WTC11 (cell line): ENCODE measurements at regions not wholly inside any gene's neighbourhood (a gene's known extent, or its start where the extent isn't known, plus 50 kb on each side); places are given as distances from the start of the nearest gene placed in this dataset.

ENCODE experiments used
- CREB1 ChIP-seq: sonication (generic); formaldehyde crosslinking; IDR thresholded peaks from 2 replicates; pipeline ENCODE4 v1.8.0; 2023; ENCODE audit warnings: mild to moderate bottlenecking, missing genetic modification reagents
- ELF4 ChIP-seq: sonication (generic); formaldehyde crosslinking; IDR thresholded peaks from 2 replicates; pipeline ENCODE4 v1.8.1; 2022; ENCODE audit warnings: low read depth, mild to moderate bottlenecking, moderate library complexity, missing genetic modification reagents
- KAT7 ChIP-seq: sonication (generic); formaldehyde crosslinking; IDR thresholded peaks from 2 replicates; pipeline ENCODE4 v1.8.1; 2023; ENCODE audit warnings: missing genetic modification reagents, mild to moderate bottlenecking, borderline replicate concordance
- SP1 ChIP-seq: sonication (generic); formaldehyde crosslinking; conservative IDR thresholded peaks from 2 replicates; pipeline ENCODE4 v1.8.1; 2022; ENCODE audit warnings: missing genetic modification reagents
- ZNF121 ChIP-seq: sonication (generic); formaldehyde crosslinking; IDR thresholded peaks from 2 replicates; pipeline ENCODE4 v1.8.0; 2023; ENCODE audit warnings: missing genetic modification reagents
- ZNF138 ChIP-seq: sonication (generic); formaldehyde crosslinking; conservative IDR thresholded peaks from 2 replicates; pipeline ENCODE4 v1.8.1; 2022; ENCODE audit warnings: mild to moderate bottlenecking, moderate library complexity, missing genetic modification reagents
- TF ChIP-seq, protein P1 (sequence below): fragments of 200-600 bp; IDR thresholded peaks from 2 replicates; pipeline ENCODE4 v1.8.0; 2022; ENCODE audit warnings: antibody characterized with exemption
- TF ChIP-seq, protein P2 (sequence below): sonication (generic); formaldehyde crosslinking; IDR thresholded peaks from 2 replicates; pipeline ENCODE4 v1.8.0; 2022; ENCODE audit warnings: mild to moderate bottlenecking, missing genetic modification reagents
- TF ChIP-seq, protein P3 (sequence below): sonication (generic); formaldehyde crosslinking; IDR thresholded peaks from 2 replicates; pipeline ENCODE4 v1.8.1; 2022; ENCODE audit warnings: low read depth, missing genetic modification reagents, borderline replicate concordance
- TF ChIP-seq, protein P4 (sequence below): sonication (generic); formaldehyde crosslinking; IDR thresholded peaks from 2 replicates; pipeline ENCODE4 v1.8.0; 2023; ENCODE audit warnings: missing genetic modification reagents, mild to moderate bottlenecking, borderline replicate concordance

DNA sequence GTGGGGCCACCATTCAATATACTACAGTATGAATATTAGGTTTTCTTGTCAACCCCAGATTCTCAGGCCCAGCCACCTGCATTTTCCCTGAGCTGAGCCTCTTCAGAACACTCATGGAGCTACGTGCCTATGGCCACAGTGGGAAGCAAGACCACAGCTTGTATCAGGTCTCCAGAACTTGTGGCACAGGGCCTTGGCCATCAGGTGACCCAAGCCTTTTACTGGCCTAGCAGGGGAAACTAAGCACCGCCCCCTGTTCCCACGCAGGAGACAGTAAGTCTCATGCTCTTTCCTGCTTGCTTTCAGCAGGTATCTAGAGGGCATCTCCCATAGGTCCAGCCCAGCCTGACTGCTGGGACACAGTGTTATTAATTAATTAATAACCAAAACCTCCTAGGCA is 138.4 kb upstream of the MAMLD1 start:
- TF ChIP-seq, protein P1, sequence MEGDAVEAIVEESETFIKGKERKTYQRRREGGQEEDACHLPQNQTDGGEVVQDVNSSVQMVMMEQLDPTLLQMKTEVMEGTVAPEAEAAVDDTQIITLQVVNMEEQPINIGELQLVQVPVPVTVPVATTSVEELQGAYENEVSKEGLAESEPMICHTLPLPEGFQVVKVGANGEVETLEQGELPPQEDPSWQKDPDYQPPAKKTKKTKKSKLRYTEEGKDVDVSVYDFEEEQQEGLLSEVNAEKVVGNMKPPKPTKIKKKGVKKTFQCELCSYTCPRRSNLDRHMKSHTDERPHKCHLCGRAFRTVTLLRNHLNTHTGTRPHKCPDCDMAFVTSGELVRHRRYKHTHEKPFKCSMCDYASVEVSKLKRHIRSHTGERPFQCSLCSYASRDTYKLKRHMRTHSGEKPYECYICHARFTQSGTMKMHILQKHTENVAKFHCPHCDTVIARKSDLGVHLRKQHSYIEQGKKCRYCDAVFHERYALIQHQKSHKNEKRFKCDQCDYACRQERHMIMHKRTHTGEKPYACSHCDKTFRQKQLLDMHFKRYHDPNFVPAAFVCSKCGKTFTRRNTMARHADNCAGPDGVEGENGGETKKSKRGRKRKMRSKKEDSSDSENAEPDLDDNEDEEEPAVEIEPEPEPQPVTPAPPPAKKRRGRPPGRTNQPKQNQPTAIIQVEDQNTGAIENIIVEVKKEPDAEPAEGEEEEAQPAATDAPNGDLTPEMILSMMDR = no peak
- TF ChIP-seq, protein P2, sequence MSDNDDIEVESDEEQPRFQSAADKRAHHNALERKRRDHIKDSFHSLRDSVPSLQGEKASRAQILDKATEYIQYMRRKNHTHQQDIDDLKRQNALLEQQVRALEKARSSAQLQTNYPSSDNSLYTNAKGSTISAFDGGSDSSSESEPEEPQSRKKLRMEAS (CRISPR knock-in tag) = no peak
- no peak for TF ChIP-seq SP1 (CRISPR knock-in tag)
- no peak for TF ChIP-seq ELF4
- TF ChIP-seq ZNF121 = no peak
- TF ChIP-seq CREB1 (CRISPR knock-in tag) = no peak
- TF ChIP-seq, protein P3, sequence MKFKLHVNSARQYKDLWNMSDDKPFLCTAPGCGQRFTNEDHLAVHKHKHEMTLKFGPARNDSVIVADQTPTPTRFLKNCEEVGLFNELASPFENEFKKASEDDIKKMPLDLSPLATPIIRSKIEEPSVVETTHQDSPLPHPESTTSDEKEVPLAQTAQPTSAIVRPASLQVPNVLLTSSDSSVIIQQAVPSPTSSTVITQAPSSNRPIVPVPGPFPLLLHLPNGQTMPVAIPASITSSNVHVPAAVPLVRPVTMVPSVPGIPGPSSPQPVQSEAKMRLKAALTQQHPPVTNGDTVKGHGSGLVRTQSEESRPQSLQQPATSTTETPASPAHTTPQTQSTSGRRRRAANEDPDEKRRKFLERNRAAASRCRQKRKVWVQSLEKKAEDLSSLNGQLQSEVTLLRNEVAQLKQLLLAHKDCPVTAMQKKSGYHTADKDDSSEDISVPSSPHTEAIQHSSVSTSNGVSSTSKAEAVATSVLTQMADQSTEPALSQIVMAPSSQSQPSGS = no peak
- TF ChIP-seq, protein P4, sequence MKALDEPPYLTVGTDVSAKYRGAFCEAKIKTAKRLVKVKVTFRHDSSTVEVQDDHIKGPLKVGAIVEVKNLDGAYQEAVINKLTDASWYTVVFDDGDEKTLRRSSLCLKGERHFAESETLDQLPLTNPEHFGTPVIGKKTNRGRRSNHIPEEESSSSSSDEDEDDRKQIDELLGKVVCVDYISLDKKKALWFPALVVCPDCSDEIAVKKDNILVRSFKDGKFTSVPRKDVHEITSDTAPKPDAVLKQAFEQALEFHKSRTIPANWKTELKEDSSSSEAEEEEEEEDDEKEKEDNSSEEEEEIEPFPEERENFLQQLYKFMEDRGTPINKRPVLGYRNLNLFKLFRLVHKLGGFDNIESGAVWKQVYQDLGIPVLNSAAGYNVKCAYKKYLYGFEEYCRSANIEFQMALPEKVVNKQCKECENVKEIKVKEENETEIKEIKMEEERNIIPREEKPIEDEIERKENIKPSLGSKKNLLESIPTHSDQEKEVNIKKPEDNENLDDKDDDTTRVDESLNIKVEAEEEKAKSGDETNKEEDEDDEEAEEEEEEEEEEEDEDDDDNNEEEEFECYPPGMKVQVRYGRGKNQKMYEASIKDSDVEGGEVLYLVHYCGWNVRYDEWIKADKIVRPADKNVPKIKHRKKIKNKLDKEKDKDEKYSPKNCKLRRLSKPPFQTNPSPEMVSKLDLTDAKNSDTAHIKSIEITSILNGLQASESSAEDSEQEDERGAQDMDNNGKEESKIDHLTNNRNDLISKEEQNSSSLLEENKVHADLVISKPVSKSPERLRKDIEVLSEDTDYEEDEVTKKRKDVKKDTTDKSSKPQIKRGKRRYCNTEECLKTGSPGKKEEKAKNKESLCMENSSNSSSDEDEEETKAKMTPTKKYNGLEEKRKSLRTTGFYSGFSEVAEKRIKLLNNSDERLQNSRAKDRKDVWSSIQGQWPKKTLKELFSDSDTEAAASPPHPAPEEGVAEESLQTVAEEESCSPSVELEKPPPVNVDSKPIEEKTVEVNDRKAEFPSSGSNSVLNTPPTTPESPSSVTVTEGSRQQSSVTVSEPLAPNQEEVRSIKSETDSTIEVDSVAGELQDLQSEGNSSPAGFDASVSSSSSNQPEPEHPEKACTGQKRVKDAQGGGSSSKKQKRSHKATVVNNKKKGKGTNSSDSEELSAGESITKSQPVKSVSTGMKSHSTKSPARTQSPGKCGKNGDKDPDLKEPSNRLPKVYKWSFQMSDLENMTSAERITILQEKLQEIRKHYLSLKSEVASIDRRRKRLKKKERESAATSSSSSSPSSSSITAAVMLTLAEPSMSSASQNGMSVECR (CRISPR knock-in tag) = no peak
- TF ChIP-seq ZNF138 (CRISPR knock-in tag) = no peak
- TF ChIP-seq KAT7 = no peak
